Activated CD4-positive, alpha-beta memory T cell treated with anti-CD3 and anti-CD28 coated beads for 36 hours (primary cell): ENCODE measurements at regions not wholly inside any gene's neighbourhood (a gene's known extent, or its start where the extent isn't known, plus 50 kb on each side); places are given as distances from the start of the nearest gene placed in this dataset.

Source experiments
- CTCF ChIA-PET: fragments of 350-600 bp; sonication (Branson Sonifier 250); formaldehyde crosslinking; loops from one replicate; lab custom pipeline; 2021; ENCODE audit warnings: antibody characterized with exemption, inconsistent platforms; lab: Charles Lee
- POLR2A ChIA-PET: fragments of 350-600 bp; sonication (Branson Sonifier 250); formaldehyde crosslinking; loops from one replicate; lab custom pipeline; 2021; ENCODE audit warnings: antibody characterized with exemption; lab: Charles Lee
- DNase-seq: peaks from one replicate; pipeline ENCODE4 v3.0.0-alpha.2; 2020
- H3K27ac Mint-ChIP-seq: one replicate; pipeline ENCODE4 v1.8.0; 2021; ENCODE audit warnings: mixed read lengths
- H3K27me3 Mint-ChIP-seq: one replicate; pipeline ENCODE4 v1.8.0; 2021; ENCODE audit warnings: mixed read lengths
- H3K36me3 Mint-ChIP-seq: one replicate; pipeline ENCODE4 v1.8.0; 2021; ENCODE audit warnings: mixed read lengths
- H3K4me1 Mint-ChIP-seq: one replicate; pipeline ENCODE4 v1.8.0; 2021; ENCODE audit warnings: low read depth, mixed read lengths
- H3K4me3 Mint-ChIP-seq: one replicate; pipeline ENCODE4 v1.8.0; 2021; ENCODE audit warnings: mild to moderate bottlenecking, mixed read lengths
- H3K9me3 Mint-ChIP-seq: one replicate; pipeline ENCODE4 v1.8.0; 2021; ENCODE audit warnings: mixed read lengths
- intact Hi-C: fragments of 100-400 bp; cut with micrococcal nuclease; formaldehyde crosslinking; loops from one replicate; pipeline ENCODE4 v1.15.1; 2023

DNA sequence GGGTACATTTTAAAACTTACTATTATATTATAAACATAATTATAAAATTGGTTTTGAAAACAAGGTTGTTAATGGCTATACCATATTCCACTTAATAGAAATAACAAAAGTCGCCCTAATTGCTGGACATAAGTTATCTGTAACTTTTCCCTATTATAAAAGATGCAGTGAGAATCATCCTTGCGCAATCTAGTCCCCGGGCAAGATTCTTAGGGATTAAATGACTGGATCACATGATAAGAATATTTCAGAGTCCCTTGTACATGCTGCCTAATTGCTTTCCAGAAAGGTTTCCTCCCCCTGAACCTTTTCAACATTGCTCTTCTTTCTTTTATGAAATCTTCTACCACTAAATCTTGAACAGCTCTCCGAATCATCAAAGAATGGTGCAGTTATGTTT lies 479.8 kb upstream of the MKI67 start:
- H3K4me1 Mint-ChIP-seq = no peaks in the 10 kb centered on the region
- H3K4me3 Mint-ChIP-seq = no peak overlapping the region
- H3K27me3 Mint-ChIP-seq = no peaks in the 10 kb centered on the region
- DNase-seq = no peak
- POLR2A ChIA-PET = no interaction called here
- H3K36me3 Mint-ChIP-seq = no peaks in the 10 kb centered on the region
- no peak overlapping the region for H3K27ac Mint-ChIP-seq
- intact Hi-C loops = no loop called here
- no peaks in the 10 kb centered on the region for H3K9me3 Mint-ChIP-seq
- CTCF ChIA-PET = no interaction called here

DNA sequence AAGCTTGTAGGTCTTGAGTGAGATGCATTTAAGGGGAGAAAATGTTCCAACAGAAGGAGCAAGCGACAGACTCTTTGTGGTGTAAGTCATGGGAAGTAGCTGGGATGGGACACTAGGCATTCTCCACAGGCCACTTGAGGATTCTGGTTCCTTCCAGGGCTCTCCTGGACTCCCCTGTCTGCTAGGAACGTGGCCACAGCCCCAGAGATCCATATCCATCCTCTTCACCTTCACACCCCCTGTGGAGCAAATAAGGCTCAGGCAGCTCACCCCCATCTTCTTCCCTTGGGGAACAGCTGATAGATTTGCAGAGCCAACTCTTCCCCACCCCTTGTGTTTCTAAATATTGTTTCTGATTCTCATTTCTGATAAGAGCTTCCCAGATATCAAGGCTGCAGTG lies 482.6 kb upstream of the MKI67 start:
- Mint-ChIP-seq H3K4me3 (no peak overlapping the region), H3K9me3 (no peaks in the 10 kb centered on the region), H3K27ac (no peak overlapping the region), H3K27me3 (no peaks in the 10 kb centered on the region), H3K36me3 (no peaks in the 10 kb centered on the region), H3K4me1 (no peaks in the 10 kb centered on the region)
- intact Hi-C loops = no loop called here
- ChIA-PET POLR2A (no interaction called here), CTCF (no interaction called here)
- no peak for DNase-seq

DNA sequence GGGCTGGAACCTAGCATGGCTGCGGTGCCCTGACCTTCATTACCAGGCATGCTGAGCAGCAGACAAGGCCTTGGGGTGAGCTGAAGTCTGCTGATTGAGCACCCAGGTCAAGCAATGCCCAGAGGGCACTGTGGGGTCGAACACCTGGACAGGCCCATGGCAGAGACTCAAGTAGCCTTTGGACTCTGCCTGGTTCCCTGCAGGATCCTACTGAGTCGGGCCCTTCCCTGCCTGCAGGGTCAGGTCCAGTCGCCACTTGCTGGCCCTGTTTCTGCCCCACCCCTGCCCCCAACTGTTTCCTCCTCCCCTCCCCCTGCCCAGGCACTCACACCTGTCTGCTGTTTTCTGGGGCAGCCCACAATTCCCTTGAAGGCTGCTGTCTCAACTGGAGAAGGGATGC lies 483.2 kb upstream of the MKI67 start:
- Mint-ChIP-seq H3K27ac (no peak overlapping the region), H3K4me3 (no peak overlapping the region), H3K9me3 (no peaks in the 10 kb centered on the region), H3K36me3 (no peaks in the 10 kb centered on the region), H3K4me1 (no peaks in the 10 kb centered on the region), H3K27me3 (no peaks in the 10 kb centered on the region)
- CTCF ChIA-PET = no interaction called here
- intact Hi-C loops = no loop called here
- no peak for DNase-seq
- POLR2A ChIA-PET = no interaction called here

DNA sequence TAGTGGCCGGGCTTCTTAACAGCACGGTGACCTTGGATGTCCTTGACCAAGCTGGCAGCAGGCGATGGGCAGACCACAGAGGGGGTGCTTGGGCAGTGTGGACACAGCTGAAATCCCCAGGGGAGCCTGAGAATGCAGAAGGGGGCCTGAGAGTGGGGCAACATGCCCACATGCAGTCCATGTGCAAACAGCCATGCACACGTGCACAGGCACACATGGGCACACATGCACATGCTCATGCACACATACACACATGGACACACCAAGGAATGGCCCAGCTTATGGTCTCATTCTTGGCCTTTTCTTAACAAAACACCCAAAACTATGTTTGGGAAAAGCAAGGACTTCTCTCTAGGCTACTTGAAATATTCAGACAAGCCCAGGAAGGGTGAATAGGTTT lies 483.9 kb upstream of the MKI67 start:
- no peaks in the 10 kb centered on the region for H3K36me3 Mint-ChIP-seq
- no peak for DNase-seq
- intact Hi-C loops = no loop called here
- no peak overlapping the region for H3K4me3 Mint-ChIP-seq
- ChIA-PET CTCF (no interaction called here), POLR2A (no interaction called here)
- no peaks in the 10 kb centered on the region for H3K27me3 Mint-ChIP-seq
- no peak overlapping the region for H3K27ac Mint-ChIP-seq
- H3K9me3 Mint-ChIP-seq = no peaks in the 10 kb centered on the region
- H3K4me1 Mint-ChIP-seq = no peaks in the 10 kb centered on the region

DNA sequence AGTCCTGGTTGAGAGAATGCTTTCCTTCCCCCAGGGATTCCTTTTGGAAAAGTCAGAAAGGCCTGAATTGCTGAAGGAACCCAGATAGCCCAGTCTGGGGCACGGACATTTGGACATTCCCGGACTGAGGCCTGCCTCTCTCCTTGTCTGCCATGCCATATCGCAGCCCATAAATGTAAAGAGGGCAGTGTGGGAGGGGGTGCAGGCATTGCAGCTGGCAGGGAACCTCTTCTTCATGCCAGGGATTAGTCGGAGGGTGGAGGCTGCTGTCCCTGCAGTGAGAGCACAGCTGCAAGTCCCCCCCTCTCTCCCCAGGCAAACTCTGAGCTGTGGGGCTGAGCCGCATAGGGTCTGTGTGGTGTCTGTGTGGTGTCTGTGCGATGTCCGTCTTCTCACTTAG lies 486.0 kb upstream of the MKI67 start:
- intact Hi-C loops = no loop called here
- H3K4me1 Mint-ChIP-seq = no peaks in the 10 kb centered on the region
- CTCF ChIA-PET = no interaction called here
- H3K4me3 Mint-ChIP-seq = no peak overlapping the region
- no peaks in the 10 kb centered on the region for H3K27me3 Mint-ChIP-seq
- H3K9me3 Mint-ChIP-seq = no peaks in the 10 kb centered on the region
- H3K36me3 Mint-ChIP-seq = no peaks in the 10 kb centered on the region
- POLR2A ChIA-PET = no interaction called here
- DNase-seq = no peak
- H3K27ac Mint-ChIP-seq = no peak overlapping the region

DNA sequence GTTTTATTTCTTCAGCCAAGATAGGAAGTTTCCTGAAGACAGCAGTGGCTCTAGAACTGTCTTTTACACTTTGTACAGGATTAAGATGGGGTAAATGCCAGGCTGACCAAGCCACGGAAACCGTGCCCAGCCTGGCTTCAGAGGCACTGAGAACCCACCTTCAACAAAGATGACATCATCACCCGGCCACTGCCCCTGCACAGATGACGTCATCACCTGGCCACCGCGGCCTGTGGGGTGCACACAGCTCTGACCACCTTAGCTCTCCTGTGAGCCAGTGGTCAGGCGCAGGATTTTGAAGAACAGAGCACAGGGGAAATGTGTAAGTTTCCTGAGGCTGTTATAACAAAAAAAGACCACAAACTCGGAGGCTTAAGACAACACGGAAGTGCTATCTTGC lies 486.4 kb upstream of the MKI67 start:
- DNase-seq = no peak
- ChIA-PET POLR2A (no interaction called here), CTCF (no interaction called here)
- Mint-ChIP-seq H3K9me3 (no peaks in the 10 kb centered on the region), H3K27me3 (no peaks in the 10 kb centered on the region), H3K4me1 (no peaks in the 10 kb centered on the region), H3K36me3 (no peaks in the 10 kb centered on the region), H3K4me3 (no peak overlapping the region), H3K27ac (no peak overlapping the region)
- intact Hi-C loops = no loop called here

DNA sequence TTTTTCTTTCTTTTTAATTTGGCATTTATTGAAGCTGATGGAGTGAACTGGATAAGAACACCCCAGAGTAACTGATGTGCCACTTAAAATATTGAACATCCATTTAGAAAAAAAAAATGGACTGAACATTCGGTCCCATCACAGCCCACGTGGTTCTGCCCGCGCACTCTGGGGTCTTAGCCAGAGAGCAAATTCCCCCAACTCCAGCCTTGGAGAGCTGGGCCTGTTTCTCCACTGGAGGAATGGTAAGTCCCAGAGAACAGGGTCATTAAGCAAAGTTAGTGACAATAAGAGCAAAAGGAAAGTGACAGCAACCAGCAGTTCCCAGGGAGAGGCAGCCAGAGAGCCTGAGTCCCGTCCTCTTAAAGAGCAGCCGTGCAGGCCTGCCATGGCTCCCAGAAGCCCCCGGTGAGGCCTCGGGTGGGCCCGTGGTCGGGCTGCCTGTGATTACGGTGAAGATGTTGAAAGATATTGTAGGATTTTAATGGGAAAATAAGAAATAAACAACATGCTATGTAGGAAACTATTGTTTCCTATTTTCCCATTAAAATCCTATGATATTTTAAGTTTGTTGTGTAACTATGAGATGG lies 487.9 kb upstream of the MKI67 start:
- Mint-ChIP-seq H3K9me3 (no peaks in the 10 kb centered on the region), H3K27ac (no peak overlapping the region), H3K4me1 (no peaks in the 10 kb centered on the region), H3K4me3 (no peak overlapping the region), H3K27me3 (no peaks in the 10 kb centered on the region), H3K36me3 (no peaks in the 10 kb centered on the region)
- POLR2A ChIA-PET = no interaction called here
- CTCF ChIA-PET = no interaction called here
- DNase-seq = no peak
- intact Hi-C loops = no loop called here

DNA sequence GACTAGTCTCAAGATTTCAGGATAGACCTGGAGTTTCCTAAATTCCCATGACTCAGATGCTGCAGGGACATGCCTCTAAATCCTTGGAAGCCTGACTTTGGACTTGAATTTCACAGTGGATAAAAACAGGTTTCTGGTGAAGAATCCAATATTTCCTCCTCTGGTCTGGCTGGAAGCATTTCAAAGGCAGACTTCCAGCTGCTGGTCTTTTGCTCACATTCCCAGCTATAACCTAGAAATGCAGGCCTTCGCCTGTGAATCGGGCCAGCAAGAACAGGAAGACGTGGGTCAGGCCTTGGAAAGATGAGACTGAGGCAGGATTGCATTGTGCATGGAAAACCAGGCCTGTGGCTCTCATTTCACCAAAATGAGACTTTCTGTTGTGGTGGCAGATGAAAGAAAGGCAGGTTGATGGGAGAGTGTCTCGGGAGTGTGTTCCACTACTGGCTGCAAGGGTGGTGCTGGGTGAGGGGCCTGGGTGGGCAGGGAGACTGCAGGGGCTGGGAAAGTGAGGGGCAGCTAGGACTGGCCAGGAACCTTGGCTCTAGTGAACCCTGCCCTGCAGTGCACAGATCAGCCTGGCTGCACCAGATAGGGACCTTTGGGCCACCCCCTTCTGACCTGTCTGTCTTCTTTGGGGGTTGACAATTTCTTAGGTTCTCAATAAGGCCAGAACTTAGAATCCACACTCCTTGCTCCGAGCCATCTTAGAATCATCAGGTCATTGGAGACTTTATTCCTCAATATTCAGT lies 488.8 kb upstream of the MKI67 start:
- H3K27ac Mint-ChIP-seq = no peak overlapping the region
- DNase-seq = no peak
- intact Hi-C loops = no loop called here
- no peaks in the 10 kb centered on the region for H3K4me1 Mint-ChIP-seq
- CTCF ChIA-PET = no interaction called here
- no peak overlapping the region for H3K4me3 Mint-ChIP-seq
- no peaks in the 10 kb centered on the region for H3K27me3 Mint-ChIP-seq
- no peaks in the 10 kb centered on the region for H3K36me3 Mint-ChIP-seq
- POLR2A ChIA-PET = no interaction called here
- H3K9me3 Mint-ChIP-seq = no peaks in the 10 kb centered on the region

DNA sequence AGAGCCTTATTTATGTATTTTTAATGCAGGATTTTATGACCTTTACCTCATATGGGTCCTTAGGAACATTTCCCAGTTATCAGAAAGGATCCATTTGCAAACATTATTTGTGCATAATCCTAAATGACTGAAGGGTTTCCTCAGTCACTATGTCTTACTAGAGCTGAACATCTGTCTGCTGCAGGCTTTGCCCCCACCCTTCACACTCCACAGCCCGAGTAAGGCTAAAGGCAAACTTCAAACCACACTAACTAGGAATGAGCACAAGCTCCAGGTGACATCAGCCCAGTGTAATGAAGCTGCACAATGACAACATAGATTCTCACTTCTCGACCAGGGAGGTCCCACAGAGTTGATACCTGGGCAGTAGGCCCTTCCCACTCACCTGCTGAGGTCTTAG lies 491.3 kb upstream of the MKI67 start:
- intact Hi-C loops = no loop called here
- ChIA-PET CTCF (no interaction called here), POLR2A (no interaction called here)
- H3K36me3 Mint-ChIP-seq = no peaks in the 10 kb centered on the region
- no peaks in the 10 kb centered on the region for H3K4me1 Mint-ChIP-seq
- no peak overlapping the region for H3K27ac Mint-ChIP-seq
- no peak for DNase-seq
- no peak overlapping the region for H3K4me3 Mint-ChIP-seq
- H3K9me3 Mint-ChIP-seq = no peaks in the 10 kb centered on the region
- H3K27me3 Mint-ChIP-seq = no peaks in the 10 kb centered on the region

DNA sequence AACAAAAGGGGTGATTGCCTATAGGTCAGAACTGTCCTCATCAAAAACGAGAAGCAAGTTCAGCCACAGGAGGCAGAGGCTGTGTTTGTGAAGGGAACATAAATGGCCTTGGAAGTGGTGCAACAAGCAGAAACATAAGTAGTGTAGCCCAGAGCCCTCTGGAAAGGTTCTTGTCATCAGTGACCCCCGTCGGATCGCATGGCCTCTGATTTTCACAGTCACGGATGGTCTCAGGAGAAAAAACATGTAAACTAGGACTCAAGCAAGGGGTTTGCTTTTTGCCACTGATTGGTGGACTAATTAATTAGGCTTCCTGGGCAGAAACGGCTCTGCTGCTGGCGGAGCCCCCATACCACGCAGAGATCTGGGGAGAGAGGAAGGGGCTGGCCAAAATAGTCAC lies 496.5 kb upstream of the MKI67 start:
- Mint-ChIP-seq H3K4me1 (no peaks in the 10 kb centered on the region), H3K36me3 (no peaks in the 10 kb centered on the region), H3K4me3 (no peak overlapping the region), H3K9me3 (no peaks in the 10 kb centered on the region), H3K27me3 (no peaks in the 10 kb centered on the region), H3K27ac (no peak overlapping the region)
- POLR2A ChIA-PET = no interaction called here
- no peak for DNase-seq
- CTCF ChIA-PET = no interaction called here
- intact Hi-C loops = no loop called here

DNA sequence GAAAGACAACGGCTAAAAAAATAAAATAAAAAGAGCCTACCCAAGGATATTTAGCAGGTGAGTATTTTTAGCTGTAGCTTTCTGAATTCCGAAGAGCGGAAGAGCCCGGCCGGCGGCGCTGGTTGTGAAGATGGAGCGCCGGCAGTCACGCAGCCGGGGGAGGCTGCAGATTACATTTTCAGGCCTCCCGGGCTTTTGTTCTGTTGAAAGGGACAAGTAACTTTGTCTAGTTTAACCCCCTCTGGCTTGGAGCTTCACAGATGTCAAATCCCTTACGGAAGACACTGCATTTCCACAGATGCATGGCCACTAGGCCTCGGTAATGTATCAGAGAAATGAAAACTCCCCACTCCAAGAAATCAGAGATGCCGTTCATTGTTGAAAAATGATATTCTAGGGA lies 497.6 kb upstream of the MKI67 start:
- Mint-ChIP-seq H3K9me3 (no peaks in the 10 kb centered on the region), H3K27me3 (no peaks in the 10 kb centered on the region), H3K4me3 (no peak overlapping the region), H3K27ac (no peak overlapping the region), H3K4me1 (no peaks in the 10 kb centered on the region), H3K36me3 (no peaks in the 10 kb centered on the region)
- ChIA-PET POLR2A (no interaction called here), CTCF (no interaction called here)
- intact Hi-C loops = no loop called here
- no peak for DNase-seq

DNA sequence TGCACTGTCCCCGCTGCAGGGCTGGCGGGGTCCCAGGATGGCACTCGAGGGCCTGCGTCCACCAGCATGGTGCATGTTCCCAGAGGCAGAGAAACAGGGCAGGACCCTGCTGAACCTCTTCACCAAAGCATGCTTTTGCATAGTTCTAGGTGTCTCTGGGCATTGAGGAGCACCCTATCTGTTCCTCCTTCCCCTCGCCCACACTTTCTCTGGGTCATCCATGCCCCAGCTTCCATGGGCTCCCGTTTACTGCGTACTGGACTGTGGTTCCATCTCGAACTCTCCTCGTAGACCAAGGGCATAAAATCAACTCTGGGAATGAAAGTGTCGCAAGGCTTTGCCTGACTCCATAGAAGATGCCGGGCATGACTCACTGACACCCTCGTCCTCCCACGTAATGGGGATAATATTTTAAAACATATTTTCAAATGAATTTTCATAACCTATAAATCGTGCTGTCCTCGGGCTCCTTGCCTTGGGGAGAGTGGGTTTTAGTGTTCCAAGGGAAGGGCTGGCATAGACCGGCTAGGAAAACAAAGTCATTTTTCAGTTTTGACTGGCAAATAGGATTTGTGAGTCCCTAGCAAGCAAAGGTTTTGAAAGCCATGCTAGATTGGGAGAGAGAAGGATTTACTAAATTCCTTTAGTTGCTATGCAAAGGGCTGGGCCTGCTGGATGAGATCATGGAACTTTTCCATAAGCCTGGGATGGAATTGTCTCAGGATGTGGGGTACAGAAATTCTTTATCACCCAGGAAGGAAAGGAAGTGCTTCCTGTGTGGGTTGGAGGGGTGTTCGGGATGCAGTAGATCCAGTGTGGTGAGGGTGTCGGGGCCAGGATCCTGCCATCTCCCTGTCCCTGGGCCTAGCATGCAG lies 498.7 kb upstream of the MKI67 start:
- no peak for DNase-seq
- ChIA-PET CTCF (no interaction called here), POLR2A (no interaction called here)
- H3K9me3 Mint-ChIP-seq = no peaks in the 10 kb centered on the region
- no peaks in the 10 kb centered on the region for H3K4me1 Mint-ChIP-seq
- H3K27ac Mint-ChIP-seq = no peak overlapping the region
- H3K27me3 Mint-ChIP-seq = no peaks in the 10 kb centered on the region
- intact Hi-C loops = no loop called here
- H3K36me3 Mint-ChIP-seq = no peaks in the 10 kb centered on the region
- H3K4me3 Mint-ChIP-seq = no peak overlapping the region

DNA sequence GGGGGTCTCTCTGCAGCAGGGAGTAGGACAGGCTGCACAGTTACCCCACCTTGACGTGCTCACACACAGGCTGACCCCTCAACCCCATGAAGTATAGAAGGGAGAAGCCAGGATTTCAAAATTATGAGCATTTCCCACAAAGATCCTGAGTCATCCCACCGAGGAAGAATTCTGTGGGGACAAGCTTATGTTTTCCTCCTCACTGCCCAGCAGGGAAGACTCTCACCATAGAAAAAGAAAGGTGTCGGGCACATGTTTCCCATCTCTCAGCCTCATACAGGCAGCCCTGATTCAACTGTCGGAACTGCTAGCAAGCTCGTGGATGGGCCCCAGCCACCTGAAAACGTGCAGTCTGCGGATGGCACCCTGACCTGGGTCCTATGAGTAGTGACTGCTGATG lies 499.7 kb upstream of the MKI67 start:
- Mint-ChIP-seq H3K27me3 (no peaks in the 10 kb centered on the region), H3K4me1 (no peaks in the 10 kb centered on the region), H3K4me3 (no peak overlapping the region), H3K36me3 (no peaks in the 10 kb centered on the region), H3K27ac (no peak overlapping the region), H3K9me3 (no peaks in the 10 kb centered on the region)
- ChIA-PET POLR2A (no interaction called here), CTCF (no interaction called here)
- intact Hi-C loops = no loop called here
- DNase-seq = no peak
